Activated gamma-delta T cell (primary cell): ENCODE measurements at regions not wholly inside any gene's neighbourhood (a gene's known extent, or its start where the extent isn't known, plus 50 kb on each side); places are given as distances from the start of the nearest gene placed in this dataset.
A peak's percentile ranks its signal among the peaks of the same experiment; 100 is the strongest.

Experiments
- DNase-seq: peaks from one replicate; lab custom pipeline; 2025; lab: John Stamatoyannopoulos, UW

GRCh38 chr3:101084404-101084803 is 91.2 kb upstream of the ABI3BP start:
- DNase-seq, result no peak

- DNase-seq, result no peak
Observed at GRCh38 chr3:101081999-101082398, 88.8 kb upstream of the ABI3BP start.

- no peak for DNase-seq
Observed at GRCh38 chr3:101081446-101081845, 88.2 kb upstream of the ABI3BP start.

- no peak for DNase-seq
Observed at GRCh38 chr3:101077361-101078011, 84.3 kb upstream of the ABI3BP start.

GRCh38 chr3:101074518-101074917 is 81.3 kb upstream of the ABI3BP start:
- DNase-seq, result no peak

- DNase-seq, result no peak
Observed at GRCh38 chr3:101072300-101072699, 79.1 kb upstream of the ABI3BP start.

- DNase-seq, result no peak
Observed at GRCh38 chr3:101070799-101071121, 77.5 kb upstream of the ABI3BP start.

- peak; percentile 4 for DNase-seq
Observed at GRCh38 chr3:101069901-101070798, 76.9 kb upstream of the ABI3BP start.

GRCh38 chr3:101068876-101069606 is 75.8 kb upstream of the ABI3BP start:
- DNase-seq, result no peak

GRCh38 chr3:101066711-101067129 is 73.5 kb upstream of the ABI3BP start:
- no peak for DNase-seq

- no peak for DNase-seq
Observed at GRCh38 chr3:101065962-101066361, 72.7 kb upstream of the ABI3BP start.

- DNase-seq, result no peak
Observed at GRCh38 chr3:101063401-101063800, 70.2 kb upstream of the ABI3BP start.

GRCh38 chr3:101061312-101061711 is 68.1 kb upstream of the ABI3BP start:
- DNase-seq, result no peak

- no peak for DNase-seq
Observed at GRCh38 chr3:101050866-101051265, 57.6 kb upstream of the ABI3BP start.

- DNase-seq, result no peak
Observed at GRCh38 chr3:101050046-101050445, 56.8 kb upstream of the ABI3BP start.

GRCh38 chr3:101049532-101049931 is 56.3 kb upstream of the ABI3BP start:
- DNase-seq, result no peak

- no peak for DNase-seq
Observed at GRCh38 chr3:101043687-101044078, 50.5 kb upstream of the ABI3BP start.

- DNase-seq, result no peak
Observed at GRCh38 chr3:101042996-101043686, 49.9 kb upstream of the ABI3BP start.
